SU-DHL-6 (cell line): ENCODE measurements at regions not wholly inside any gene's neighbourhood (a gene's known extent, or its start where the extent isn't known, plus 50 kb on each side); places are given as distances from the start of the nearest gene placed in this dataset.

Experiments
- H2AFZ ChIP-seq: fragments of 200-600 bp; sonication (generic); 2 replicates; pipeline ENCODE4 v1.6.1; 2014; ENCODE audit warnings: low read depth, mild to moderate bottlenecking, moderate library complexity, mixed read lengths, antibody characterized with exemption, low read length; ENCODE audit not compliant: severe bottlenecking
- H3F3A ChIP-seq: fragments of 200-600 bp; shearing (Covaris generic); 2 replicates; pipeline ENCODE4 v1.6.0; 2016; ENCODE audit warnings: antibody characterized with exemption, mild to moderate bottlenecking; ENCODE audit not compliant: insufficient read depth
- H3K27ac ChIP-seq: fragments of 200-600 bp; sonication (generic); 2 replicates; pipeline ENCODE4 v1.5.1; 2016; ENCODE audit warnings: low read depth, mild to moderate bottlenecking, low read length, moderate library complexity, mixed read lengths
- H3K27me3 ChIP-seq: fragments of 200-600 bp; sonication (generic), shearing (Covaris generic); 2 replicates; pipeline ENCODE4 v1.6.0; 2014; ENCODE audit warnings: mild to moderate bottlenecking, low read length
- H3K36me3 ChIP-seq: fragments of 200-600 bp; sonication (generic); 2 replicates; pipeline ENCODE4 v1.6.1; 2014; ENCODE audit warnings: mild to moderate bottlenecking, low read length, mixed read lengths
- H3K4me2 ChIP-seq: fragments of 300-600, 200-600 bp; shearing (Covaris generic), sonication (generic); 2 replicates; pipeline ENCODE4 v1.6.0; 2014; ENCODE audit warnings: low read length, low read depth, mild to moderate bottlenecking; ENCODE audit not compliant: poor library complexity, severe bottlenecking
- H3K4me3 ChIP-seq: fragments of 200-600 bp; sonication (generic); 2 replicates; pipeline ENCODE4 v1.5.1; 2014; ENCODE audit warnings: antibody characterized with exemption, low read length, mild to moderate bottlenecking, mixed read lengths; ENCODE audit not compliant: insufficient read depth, poor library complexity, severe bottlenecking
- H3K79me2 ChIP-seq: fragments of 200-600 bp; sonication (generic); 2 replicates; pipeline ENCODE4 v1.6.1; 2014; ENCODE audit warnings: mild to moderate bottlenecking, low read length, moderate library complexity; ENCODE audit not compliant: insufficient read depth
- H3K9ac ChIP-seq: fragments of 200-600 bp; sonication (generic); 2 replicates; pipeline ENCODE4 v1.7.0; 2014; ENCODE audit warnings: mild to moderate bottlenecking, low read length
- H3K9me2 ChIP-seq: fragments of 200-600 bp; sonication (generic); replicated peaks from 2 replicates; pipeline ENCODE4 v1.6.1; 2014; ENCODE audit warnings: low read length; ENCODE audit not compliant: insufficient read depth
- H3K9me3 ChIP-seq: fragments of 200-600 bp; sonication (generic); 2 replicates; pipeline ENCODE4 v1.6.1; 2014; ENCODE audit warnings: low read length, mixed read lengths; ENCODE audit not compliant: insufficient read depth
- H4K20me1 ChIP-seq: fragments of 200-600 bp; sonication (generic); 2 replicates; pipeline ENCODE4 v1.6.1; 2014; ENCODE audit warnings: low read depth, mild to moderate bottlenecking, antibody characterized with exemption, low read length, moderate library complexity, mixed read lengths
- CTCF ChIP-seq: fragments of 200-600 bp; sonication (generic); IDR thresholded peaks from one replicate; pipeline ENCODE4 v1.5.1; 2017; ENCODE audit warnings: antibody characterized with exemption, mild to moderate bottlenecking, low read length, moderate library complexity; ENCODE audit not compliant: insufficient read depth, poor library complexity, severe bottlenecking
- EZH2phosphoT487 ChIP-seq: fragments of 200-600 bp; sonication (generic), shearing (Covaris generic); conservative IDR thresholded peaks from 2 replicates; pipeline ENCODE4 v1.6.1; 2018; ENCODE audit warnings: mild to moderate bottlenecking, antibody characterized with exemption, low read length, moderate library complexity, mixed read lengths

- H3K9me3 ChIP-seq = no peaks in the 10 kb centered on the region
- H2AFZ ChIP-seq = no peak overlapping the region
- no peaks in the 10 kb centered on the region for H3K9me2 ChIP-seq
- no peaks in the 10 kb centered on the region for H4K20me1 ChIP-seq
- H3K4me3 ChIP-seq = no peak overlapping the region
- H3K9ac ChIP-seq = no peak overlapping the region
- no peaks in the 10 kb centered on the region; the same call in 1 of the 2 replicates for H3K27me3 ChIP-seq
- no peaks in the 10 kb centered on the region for H3F3A ChIP-seq
- H3K79me2 ChIP-seq = no peaks in the 10 kb centered on the region
- H3K4me2 ChIP-seq = no peak overlapping the region
- no peak for TF ChIP-seq EZH2phosphoT487
- TF ChIP-seq CTCF = no peak
- no peaks in the 10 kb centered on the region for H3K36me3 ChIP-seq
- H3K27ac ChIP-seq = no peak overlapping the region
Observed at GRCh38 chr15:62757535-62757934, 285.0 kb upstream of the TPM1 start.

DNA sequence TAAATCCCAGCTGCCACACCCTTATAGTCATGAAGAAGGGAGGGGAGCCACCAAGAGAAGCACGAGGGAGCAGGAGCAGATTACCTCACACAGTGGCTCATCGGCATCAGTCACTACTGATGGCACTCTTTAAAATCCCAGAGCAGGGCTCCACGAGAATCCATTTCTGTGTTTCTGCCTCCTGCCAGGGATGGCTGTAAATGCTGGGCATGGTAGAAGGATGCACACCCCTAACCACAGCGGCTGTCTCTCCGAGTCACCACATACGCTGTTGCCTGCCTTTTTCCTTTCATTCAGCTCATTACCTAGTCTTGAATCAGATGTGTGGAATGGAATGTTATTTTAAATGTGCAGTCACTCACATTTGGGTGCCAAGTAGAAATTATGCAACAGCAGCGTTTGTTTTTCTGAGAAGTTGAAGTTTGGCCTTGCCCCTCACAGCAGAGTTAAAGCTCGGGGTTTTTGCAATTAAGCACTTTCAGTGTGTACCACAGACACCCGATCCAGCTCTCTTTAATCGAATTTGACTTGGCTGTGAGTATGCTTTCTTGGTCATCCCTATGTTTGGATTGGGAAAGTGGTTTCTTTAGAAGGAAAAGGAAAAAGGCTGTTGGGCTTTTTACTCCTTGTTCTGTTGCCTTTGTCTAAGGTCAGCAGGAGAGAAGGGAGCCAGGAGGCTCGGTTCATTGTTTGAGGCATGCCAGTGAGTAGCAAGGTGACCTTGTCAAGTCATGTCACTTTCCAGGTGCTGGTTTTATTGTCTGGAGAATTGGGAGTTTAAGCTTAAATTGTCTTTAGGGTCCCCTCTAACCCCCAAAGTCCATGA lies 284.2 kb upstream of the TPM1 start:
- Histone ChIP-seq H3K36me3 (no peaks in the 10 kb centered on the region), H3K9me3 (no peaks in the 10 kb centered on the region), H3K27ac (no peak overlapping the region), H4K20me1 (no peaks in the 10 kb centered on the region), H3K9ac (no peak overlapping the region), H3K9me2 (no peaks in the 10 kb centered on the region), H3K4me2 (no peak overlapping the region), H2AFZ (no peak overlapping the region), H3K79me2 (no peaks in the 10 kb centered on the region), H3K27me3 (no peaks in the 10 kb centered on the region; the same call in 1 of the 2 replicates), H3K4me3 (no peak overlapping the region), H3F3A (no peaks in the 10 kb centered on the region)
- no peak for TF ChIP-seq CTCF
- TF ChIP-seq EZH2phosphoT487 = no peak

- H3K79me2 ChIP-seq = no peaks in the 10 kb centered on the region
- H3K4me2 ChIP-seq = no peak overlapping the region
- no peaks in the 10 kb centered on the region for H3F3A ChIP-seq
- no peak overlapping the region for H3K4me3 ChIP-seq
- H4K20me1 ChIP-seq = no peaks in the 10 kb centered on the region
- no peaks in the 10 kb centered on the region for H3K9me2 ChIP-seq
- no peak overlapping the region for H2AFZ ChIP-seq
- H3K36me3 ChIP-seq = no peaks in the 10 kb centered on the region
- TF ChIP-seq EZH2phosphoT487 (no peak), CTCF (no peak)
- H3K9ac ChIP-seq = no peak overlapping the region
- H3K27ac ChIP-seq = no peak overlapping the region
- no peaks in the 10 kb centered on the region for H3K9me3 ChIP-seq
- H3K27me3 ChIP-seq = no peaks in the 10 kb centered on the region; the same call in 1 of the 2 replicates
Observed at GRCh38 chr15:62758952-62759349, 283.6 kb upstream of the TPM1 start.
